PC-3 (cell line): ENCODE measurements at regions not wholly inside any gene's neighbourhood (a gene's known extent, or its start where the extent isn't known, plus 50 kb on each side); places are given as distances from the start of the nearest gene placed in this dataset.

Experiments used
- ATAC-seq: fragments of 200-7000 bp; cut with Tn5 transposase; 2 replicates; pipeline ENCODE4 v1.9.1; 2020; ENCODE audit warnings: mild to moderate bottlenecking, moderate library complexity
- BruUV-seq: library from RNA; stranded (reverse); fragments of 400-500 nt; replicated peaks from 2 replicates; lab custom pipeline; 2021; lab: Mats Ljungman, UMichigan
- CTCF ChIA-PET: fragments of 300-600 bp; sonication (Branson Sonifier 250); formaldehyde crosslinking; loops from one replicate; lab custom pipeline; 2022; ENCODE audit warnings: antibody characterized with exemption; lab: Charles Lee
- POLR2A ChIA-PET: fragments of 300-600 bp; sonication (Branson Sonifier 250); formaldehyde crosslinking; loops from one replicate; lab custom pipeline; 2022; ENCODE audit warnings: antibody characterized with exemption; ENCODE audit not compliant: unreplicated experiment; lab: Charles Lee
- DNase-seq: peaks from one replicate; pipeline ENCODE4 v3.0.0-alpha.2; 2015
- H2AFZ ChIP-seq: fragments of 300-600 bp; sonication (generic); 2 replicates; pipeline ENCODE4 v1.6.0; 2016; ENCODE audit warnings: antibody characterized with exemption, low read length
- H3F3A ChIP-seq: fragments of 300-600 bp; sonication (generic); one replicate; pipeline ENCODE4 v1.6.0; 2017; ENCODE audit warnings: antibody characterized with exemption, low read length, control low read depth, mild to moderate bottlenecking; ENCODE audit not compliant: unreplicated experiment
- H3K27ac ChIP-seq: fragments of 300-600 bp; sonication (generic); 2 replicates; pipeline ENCODE4 v1.5.1; 2016; ENCODE audit warnings: mild to moderate bottlenecking, low read length
- H3K27me3 ChIP-seq: fragments of 300-600 bp; sonication (generic); 2 replicates; pipeline ENCODE4 v1.6.1; 2016; ENCODE audit warnings: low read length, mixed read lengths
- H3K36me3 ChIP-seq: fragments of 300-600 bp; sonication (generic); 2 replicates; pipeline ENCODE4 v1.6.1; 2016; ENCODE audit warnings: low read depth, mixed run types, low read length, mixed read lengths
- H3K4me1 ChIP-seq: fragments of 300-600 bp; sonication (generic); 2 replicates; pipeline ENCODE4 v1.5.1; 2016; ENCODE audit warnings: low read length; ENCODE audit not compliant: insufficient read depth
- H3K4me2 ChIP-seq: fragments of 300-600 bp; sonication (generic); 2 replicates; pipeline ENCODE4 v1.6.0; 2016; ENCODE audit warnings: low read length
- H3K4me3 ChIP-seq: fragments of 300-600 bp; sonication (generic); 2 replicates; pipeline ENCODE4 v1.5.1; 2016; ENCODE audit warnings: mild to moderate bottlenecking, low read length, mixed read lengths
- H3K79me2 ChIP-seq: fragments of 300-600 bp; sonication (generic); 2 replicates; pipeline ENCODE4 v1.6.1; 2017; ENCODE audit warnings: low read length, mixed read lengths
- H3K9ac ChIP-seq: fragments of 300-600 bp; sonication (generic); 2 replicates; pipeline ENCODE4 v1.6.0; 2016; ENCODE audit warnings: mild to moderate bottlenecking, low read length
- H3K9me2 ChIP-seq: fragments of 300-600 bp; sonication (generic); replicated peaks from 2 replicates; pipeline ENCODE4 v1.6.1; 2016; ENCODE audit warnings: mixed run types, low read length, mixed read lengths
- H3K9me3 ChIP-seq: fragments of 300-600 bp; sonication (generic); 2 replicates; pipeline ENCODE4 v1.6.1; 2016; ENCODE audit warnings: low read length, mixed read lengths
- H4K20me1 ChIP-seq: fragments of 300-600 bp; sonication (generic); 2 replicates; pipeline ENCODE4 v1.6.1; 2016; ENCODE audit warnings: low read length, mixed read lengths
- CTCF ChIP-seq: fragments of 300-600 bp; sonication (generic); conservative IDR thresholded peaks from 2 replicates; pipeline ENCODE4 v1.5.1; 2017; ENCODE audit warnings: antibody characterized with exemption, low read depth, mild to moderate bottlenecking, low read length
- EZH2 ChIP-seq: fragments of 300-600 bp; sonication (generic); IDR thresholded peaks from one replicate; pipeline ENCODE4 v1.6.1; 2017; ENCODE audit warnings: antibody characterized with exemption, mild to moderate bottlenecking, low read length; ENCODE audit not compliant: unreplicated experiment
- EZH2phosphoT487 ChIP-seq: fragments of 300-600 bp; sonication (generic); IDR thresholded peaks from 2 replicates; pipeline ENCODE4 v1.6.1; 2018; ENCODE audit warnings: mild to moderate bottlenecking, antibody characterized with exemption, low read length, borderline replicate concordance
- intact Hi-C: fragments of 100-400 bp; cut with micrococcal nuclease; formaldehyde crosslinking; loops from 2 replicates; pipeline ENCODE4 v1.9.0; 2023

- Histone ChIP-seq H3F3A (no peaks in the 10 kb centered on the region), H3K27me3 (no peaks in the 10 kb centered on the region), H3K9me2 (no peaks in the 10 kb centered on the region), H3K4me3 (no peak overlapping the region), H4K20me1 (no peaks in the 10 kb centered on the region), H2AFZ (no peak overlapping the region), H3K4me2 (no peak overlapping the region), H3K4me1 (no peaks in the 10 kb centered on the region), H3K27ac (no peak overlapping the region), H3K9me3 (no peaks in the 10 kb centered on the region), H3K79me2 (no peaks in the 10 kb centered on the region), H3K36me3 (no peaks in the 10 kb centered on the region), H3K9ac (no peak overlapping the region)
- ATAC-seq (no peak), DNase-seq (no peak)
- CTCF ChIA-PET = no interaction called here
- POLR2A ChIA-PET = no interaction called here
- no peak for TF ChIP-seq CTCF
- TF ChIP-seq EZH2 = no peak
- TF ChIP-seq EZH2phosphoT487 = no peak
- intact Hi-C loops = no loop called here
- BruUV-seq = no TSS peak
These were observed 2363.8 kb downstream of the PCDH9 start for GRCh38 chr13:64866331-64866730.

GRCh38 chr13:64855506-64855905 is 2374.6 kb downstream of the PCDH9 start:
- ATAC-seq = no peak
- POLR2A ChIA-PET = no interaction called here
- no peaks in the 10 kb centered on the region for H3F3A ChIP-seq

GRCh38 chr13:64850017-64850416 is 2380.1 kb downstream of the PCDH9 start:
- Histone ChIP-seq H3K36me3 (no peaks in the 10 kb centered on the region), H3K9me3 (no peaks in the 10 kb centered on the region), H3K27me3 (no peaks in the 10 kb centered on the region), H3K4me1 (no peaks in the 10 kb centered on the region), H2AFZ (no peak overlapping the region), H3K4me3 (no peak overlapping the region), H3K9ac (no peak overlapping the region), H3K27ac (no peak overlapping the region), H4K20me1 (no peaks in the 10 kb centered on the region), H3K9me2 (no peaks in the 10 kb centered on the region), H3K79me2 (no peaks in the 10 kb centered on the region), H3K4me2 (no peak overlapping the region), H3F3A (no peaks in the 10 kb centered on the region)
- intact Hi-C loops = no loop called here
- CTCF ChIA-PET = no interaction called here
- TF ChIP-seq EZH2phosphoT487 (no peak), CTCF (no peak), EZH2 (no peak)
- no peak for DNase-seq
- no TSS peak for BruUV-seq
- no peak for ATAC-seq
- POLR2A ChIA-PET = no interaction called here

More at GRCh38 chr13:64855506-64855905, 2374.6 kb downstream of the PCDH9 start:
- CTCF ChIA-PET = no interaction called here
- H3K9me3 ChIP-seq = no peaks in the 10 kb centered on the region
- no peaks in the 10 kb centered on the region for H3K27me3 ChIP-seq
- H3K4me3 ChIP-seq = no peak overlapping the region
- H3K36me3 ChIP-seq = no peaks in the 10 kb centered on the region
- H3K4me1 ChIP-seq = no peaks in the 10 kb centered on the region
- no peaks in the 10 kb centered on the region for H4K20me1 ChIP-seq
- H3K9me2 ChIP-seq = no peaks in the 10 kb centered on the region
- H3K9ac ChIP-seq = no peak overlapping the region
- no peak overlapping the region for H2AFZ ChIP-seq
- no peak overlapping the region for H3K27ac ChIP-seq
- H3K4me2 ChIP-seq = no peak overlapping the region
- H3K79me2 ChIP-seq = no peaks in the 10 kb centered on the region
- no peak for DNase-seq
- no TSS peak for BruUV-seq
- intact Hi-C loops = no loop called here
- TF ChIP-seq EZH2 (no peak), CTCF (no peak), EZH2phosphoT487 (no peak)
